Hepatocyte (in vitro differentiated cells): ENCODE measurements at regions not wholly inside any gene's neighbourhood (a gene's known extent, or its start where the extent isn't known, plus 50 kb on each side); places are given as distances from the start of the nearest gene placed in this dataset.

Experiments
- DNase-seq: peaks from one replicate; pipeline ENCODE4 v3.0.0-alpha.2; 2016; ENCODE audit warnings: low spot score
- H2AFZ ChIP-seq: fragments of 200-600 bp; sonication (generic); 2 replicates; pipeline ENCODE4 v1.6.0; 2016; ENCODE audit warnings: antibody characterized with exemption, mild to moderate bottlenecking
- H3K27ac ChIP-seq: fragments of 200-600 bp; sonication (generic); 2 replicates; pipeline ENCODE4 v1.5.1; 2016; ENCODE audit warnings: mild to moderate bottlenecking
- H3K27me3 ChIP-seq: fragments of 200-600 bp; sonication (generic); 2 replicates; pipeline ENCODE4 v1.6.1; 2016
- H3K36me3 ChIP-seq: fragments of 200-600 bp; sonication (generic); replicated peaks from 2 replicates; pipeline ENCODE4 v1.5.1; 2016; ENCODE audit warnings: low read depth; ENCODE audit not compliant: insufficient read depth
- H3K4me1 ChIP-seq: fragments of 200-600 bp; sonication (generic); 2 replicates; pipeline ENCODE4 v1.5.1; 2016; ENCODE audit warnings: mild to moderate bottlenecking, moderate library complexity; ENCODE audit not compliant: insufficient read depth
- H3K4me2 ChIP-seq: fragments of 200-600 bp; sonication (generic); 2 replicates; pipeline ENCODE4 v1.6.0; 2016
- H3K4me3 ChIP-seq: fragments of 200-600 bp; sonication (generic); 2 replicates; pipeline ENCODE4 v1.5.1; 2016; ENCODE audit warnings: mild to moderate bottlenecking
- H3K79me2 ChIP-seq: fragments of 200-600 bp; sonication (generic); 2 replicates; pipeline ENCODE4 v1.6.0; 2017; ENCODE audit warnings: mild to moderate bottlenecking
- H3K9me2 ChIP-seq: fragments of 200-600 bp; sonication (generic); replicated peaks from 2 replicates; pipeline ENCODE4 v1.6.0; 2017; ENCODE audit warnings: mild to moderate bottlenecking; ENCODE audit not compliant: insufficient read depth
- H3K9me3 ChIP-seq: fragments of 200-600 bp; sonication (generic); 2 replicates; pipeline ENCODE4 v1.5.1; 2016; ENCODE audit warnings: low read depth, mild to moderate bottlenecking
- H4K20me1 ChIP-seq: fragments of 200-600 bp; sonication (generic); 2 replicates; pipeline ENCODE4 v1.6.0; 2016; ENCODE audit warnings: mild to moderate bottlenecking; ENCODE audit not compliant: insufficient read depth, poor library complexity, severe bottlenecking
- CTCF ChIP-seq: fragments of 200-600 bp; sonication (generic); IDR thresholded peaks from 2 replicates; pipeline ENCODE4 v1.5.1; 2016; ENCODE audit warnings: antibody characterized with exemption, mild to moderate bottlenecking; ENCODE audit not compliant: poor library complexity
- EZH2 ChIP-seq: fragments of 200-600 bp; sonication (generic); IDR thresholded peaks from 2 replicates; pipeline ENCODE4 v1.6.1; 2016; ENCODE audit warnings: antibody characterized with exemption, mild to moderate bottlenecking, borderline replicate concordance
- EZH2phosphoT487 ChIP-seq: fragments of 200-600 bp; sonication (generic); IDR thresholded peaks from one replicate; pipeline ENCODE4 v1.6.1; 2018; ENCODE audit warnings: antibody characterized with exemption, mild to moderate bottlenecking, low read depth, moderate library complexity; ENCODE audit not compliant: unreplicated experiment, severe bottlenecking
- WGBS: methylation state at CpG from one replicate; pipeline ENCODE4 v1.1.6; 2016; ENCODE audit warnings: low lambda C conversion rate; ENCODE audit errors: missing lambda C conversion rate; 5-methylcytosine and 5-hydroxymethylcytosine counted together

GRCh38 chr19:29329460-29330134 lies 116.6 kb upstream of the UQCRFS1 start:
- H3K4me3 ChIP-seq = no peak overlapping the region
- H3K27me3 ChIP-seq = no peaks in the 10 kb centered on the region
- no peak for TF ChIP-seq CTCF
- peak; percentile 51 for DNase-seq
- H2AFZ ChIP-seq = no peak overlapping the region
- no peak overlapping the region for H3K27ac ChIP-seq
- WGBS = 72% methylated on average over 5 of the region's 5 CpGs
- H3K79me2 ChIP-seq = no peaks in the 10 kb centered on the region
- H3K36me3 ChIP-seq = no peaks in the 10 kb centered on the region
- H3K4me1 ChIP-seq = no peaks in the 10 kb centered on the region
- no peaks in the 10 kb centered on the region for H3K9me3 ChIP-seq
- H3K4me2 ChIP-seq = no peak overlapping the region
- no peaks in the 10 kb centered on the region for H3K9me2 ChIP-seq
- no peaks in the 10 kb centered on the region for H4K20me1 ChIP-seq

GRCh38 chr19:29336425-29336824 lies 123.5 kb upstream of the UQCRFS1 start:
- Histone ChIP-seq H2AFZ (no peak overlapping the region), H3K27ac (no peak overlapping the region), H4K20me1 (no peaks in the 10 kb centered on the region), H3K79me2 (no peaks in the 10 kb centered on the region), H3K36me3 (no peaks in the 10 kb centered on the region), H3K9me2 (no peaks in the 10 kb centered on the region), H3K4me2 (no peak overlapping the region), H3K4me3 (no peak overlapping the region), H3K9me3 (no peaks in the 10 kb centered on the region), H3K4me1 (no peaks in the 10 kb centered on the region), H3K27me3 (no peaks in the 10 kb centered on the region)
- 69% methylated on average over 5 of the region's 5 CpGs for WGBS
- no peak for DNase-seq
- TF ChIP-seq EZH2phosphoT487 = no peak
- TF ChIP-seq EZH2 = no peak
- TF ChIP-seq CTCF = no peak

GRCh38 chr19:29337029-29337428 lies 124.1 kb upstream of the UQCRFS1 start:
- H3K4me2 ChIP-seq = no peak overlapping the region
- TF ChIP-seq CTCF (no peak), EZH2 (no peak), EZH2phosphoT487 (no peak)
- no peaks in the 10 kb centered on the region for H3K9me3 ChIP-seq
- no peaks in the 10 kb centered on the region for H3K79me2 ChIP-seq
- no peak overlapping the region for H3K27ac ChIP-seq
- WGBS = 72% methylated on average over 6 of the region's 6 CpGs
- no peak for DNase-seq
- no peaks in the 10 kb centered on the region for H3K36me3 ChIP-seq
- no peaks in the 10 kb centered on the region for H3K4me1 ChIP-seq
- no peaks in the 10 kb centered on the region for H4K20me1 ChIP-seq
- H3K27me3 ChIP-seq = no peaks in the 10 kb centered on the region
- H3K9me2 ChIP-seq = no peaks in the 10 kb centered on the region
- H2AFZ ChIP-seq = no peak overlapping the region
- no peak overlapping the region for H3K4me3 ChIP-seq

- Histone ChIP-seq H3K4me2 (no peak overlapping the region), H3K9me2 (no peaks in the 10 kb centered on the region), H3K4me1 (no peaks in the 10 kb centered on the region), H2AFZ (no peak overlapping the region), H3K27ac (no peak overlapping the region), H4K20me1 (no peaks in the 10 kb centered on the region), H3K9me3 (no peaks in the 10 kb centered on the region), H3K36me3 (no peaks in the 10 kb centered on the region), H3K27me3 (no peaks in the 10 kb centered on the region), H3K79me2 (no peaks in the 10 kb centered on the region), H3K4me3 (no peak overlapping the region)
- WGBS = 77% methylated on average over 1 of the region's 1 CpG
- TF ChIP-seq EZH2 = no peak
- no peak for TF ChIP-seq CTCF
- TF ChIP-seq EZH2phosphoT487 = no peak
- no peak for DNase-seq
Measured at GRCh38 chr19:29338480-29338879, 125.5 kb upstream of the UQCRFS1 start.
